Calu3 (cell line): ENCODE measurements at regions not wholly inside any gene's neighbourhood (a gene's known extent, or its start where the extent isn't known, plus 50 kb on each side); places are given as distances from the start of the nearest gene placed in this dataset.

ENCODE experiments used
- BruUV-seq: library from RNA; stranded (reverse); fragments of 400-500 nt; replicated peaks from 2 replicates; lab custom pipeline; 2021; lab: Mats Ljungman, UMichigan
- CTCF ChIA-PET: fragments of 300-600 bp; sonication (Branson Sonifier 250); formaldehyde crosslinking; loops from one replicate; lab custom pipeline; 2022; ENCODE audit warnings: antibody characterized with exemption; lab: Charles Lee
- DNase-seq: peaks from one replicate; pipeline ENCODE4 v3.0.0; 2022
- H3K27ac Mint-ChIP-seq: one replicate; pipeline ENCODE4 v1.8.0; 2022; ENCODE audit warnings: mixed read lengths; ENCODE audit not compliant: unreplicated experiment
- H3K27me3 Mint-ChIP-seq: one replicate; pipeline ENCODE4 v1.8.0; 2022; ENCODE audit warnings: mixed read lengths; ENCODE audit not compliant: unreplicated experiment
- H3K36me3 Mint-ChIP-seq: one replicate; pipeline ENCODE4 v1.8.0; 2022; ENCODE audit warnings: mild to moderate bottlenecking, moderate library complexity, mixed read lengths; ENCODE audit not compliant: insufficient read depth, unreplicated experiment
- H3K4me1 Mint-ChIP-seq: one replicate; pipeline ENCODE4 v1.8.0; 2022; ENCODE audit warnings: mild to moderate bottlenecking, low read depth, mixed read lengths; ENCODE audit not compliant: unreplicated experiment
- H3K4me3 Mint-ChIP-seq: one replicate; pipeline ENCODE4 v1.8.0; 2022; ENCODE audit warnings: mild to moderate bottlenecking, low read depth, moderate library complexity, mixed read lengths; ENCODE audit not compliant: unreplicated experiment
- H3K9me3 Mint-ChIP-seq: one replicate; pipeline ENCODE4 v1.8.0; 2022; ENCODE audit warnings: low read depth, mixed read lengths; ENCODE audit not compliant: unreplicated experiment
- CTCF ChIP-seq: fragments of 200-600 bp; IDR thresholded peaks from one replicate; pipeline ENCODE4 v1.8.0; 2022; ENCODE audit warnings: antibody characterized with exemption; ENCODE audit not compliant: unreplicated experiment
- intact Hi-C: fragments of 100-400 bp; cut with micrococcal nuclease; formaldehyde crosslinking; loops from one replicate; pipeline ENCODE4 v1.10.0; 2022; ENCODE audit not compliant: unreplicated experiment

- H3K27ac Mint-ChIP-seq, result peak overlapping the region; percentile 41
- H3K36me3 Mint-ChIP-seq, result peaks cover 5% of the 10 kb centered on the region
- CTCF ChIA-PET, result no interaction called here
- DNase-seq, result no peak
- H3K4me1 Mint-ChIP-seq, result peaks cover 58% of the 10 kb centered on the region
- BruUV-seq, result no TSS peak
- peaks cover 2% of the 10 kb centered on the region for H3K9me3 Mint-ChIP-seq
- H3K27me3 Mint-ChIP-seq, result no peaks in the 10 kb centered on the region
- no peak overlapping the region for H3K4me3 Mint-ChIP-seq
- no peak for TF ChIP-seq CTCF
- intact Hi-C loops, result no loop called here
Observed at GRCh38 chr6:90413396-90413795, 116.8 kb upstream of the BACH2 start.

- TF ChIP-seq CTCF, result no peak
- no TSS peak for BruUV-seq
- Mint-ChIP-seq H3K4me3 (no peak overlapping the region), H3K36me3 (peaks cover 5% of the 10 kb centered on the region), H3K9me3 (peaks cover 2% of the 10 kb centered on the region), H3K4me1 (peaks cover 58% of the 10 kb centered on the region), H3K27ac (peak overlapping the region; percentile 41), H3K27me3 (no peaks in the 10 kb centered on the region)
- intact Hi-C loops, result no loop called here
- DNase-seq, result no peak
- CTCF ChIA-PET, result no interaction called here
Observed at GRCh38 chr6:90412538-90413369, 116.1 kb upstream of the BACH2 start.

GRCh38 chr6:90411292-90411781 is 114.7 kb upstream of the BACH2 start:
- peak; percentile 86 for DNase-seq
- no peak for TF ChIP-seq CTCF
- H3K4me1 Mint-ChIP-seq, result peaks cover 70% of the 10 kb centered on the region
- H3K27me3 Mint-ChIP-seq, result no peaks in the 10 kb centered on the region
- H3K9me3 Mint-ChIP-seq, result peaks cover 2% of the 10 kb centered on the region
- no peak overlapping the region for H3K4me3 Mint-ChIP-seq
- peak overlapping the region; percentile 41 for H3K27ac Mint-ChIP-seq
- peaks cover 5% of the 10 kb centered on the region for H3K36me3 Mint-ChIP-seq
- intact Hi-C loops, result no loop called here
- CTCF ChIA-PET, result interaction anchor here (0.5 to 1.7 kb wide), 5 partner anchors 14 to 587 kb away, joined by 3 to 14 read pairs (median 4); no protein-coding TSS in a partner anchor
- no TSS peak for BruUV-seq

GRCh38 chr6:90409700-90410099 is 113.1 kb upstream of the BACH2 start:
- CTCF ChIA-PET, result no interaction called here

More at GRCh38 chr6:90409700-90410099, 113.1 kb upstream of the BACH2 start:
- no peak for TF ChIP-seq CTCF
- Mint-ChIP-seq H3K36me3 (peaks cover 5% of the 10 kb centered on the region), H3K27me3 (no peaks in the 10 kb centered on the region), H3K4me3 (no peak overlapping the region), H3K9me3 (peaks cover 2% of the 10 kb centered on the region), H3K4me1 (peaks cover 85% of the 10 kb centered on the region), H3K27ac (peak overlapping the region; percentile 41)
- intact Hi-C loops, result no loop called here
- DNase-seq, result no peak
- BruUV-seq, result no TSS peak
